WTC11 (cell line): ENCODE measurements at regions not wholly inside any gene's neighbourhood (a gene's known extent, or its start where the extent isn't known, plus 50 kb on each side); places are given as distances from the start of the nearest gene placed in this dataset.

ENCODE experiments used
- CBFB ChIP-seq: sonication (generic); formaldehyde crosslinking; IDR thresholded peaks from 2 replicates; pipeline ENCODE4 v1.8.1; 2022; ENCODE audit warnings: mild to moderate bottlenecking, low read depth, missing genetic modification reagents
- CREM ChIP-seq: sonication (generic); formaldehyde crosslinking; IDR thresholded peaks from 2 replicates; pipeline ENCODE4 v1.8.1; 2022; ENCODE audit warnings: mild to moderate bottlenecking, missing genetic modification reagents, moderate library complexity
- ETV6 ChIP-seq: sonication (generic); formaldehyde crosslinking; IDR thresholded peaks from 2 replicates; pipeline ENCODE4 v1.8.1; 2022; ENCODE audit warnings: mild to moderate bottlenecking, missing genetic modification reagents
- GABPB1 ChIP-seq: sonication (generic); formaldehyde crosslinking; IDR thresholded peaks from 2 replicates; pipeline ENCODE4 v1.8.1; 2023; ENCODE audit warnings: mild to moderate bottlenecking, missing genetic modification reagents
- JUN ChIP-seq: sonication (generic); formaldehyde crosslinking; IDR thresholded peaks from 2 replicates; pipeline ENCODE4 v1.8.0; 2023; ENCODE audit warnings: mild to moderate bottlenecking, missing genetic modification reagents
- SP1 ChIP-seq: sonication (generic); formaldehyde crosslinking; conservative IDR thresholded peaks from 2 replicates; pipeline ENCODE4 v1.8.1; 2022; ENCODE audit warnings: missing genetic modification reagents
- TEAD1 ChIP-seq: sonication (generic); formaldehyde crosslinking; IDR thresholded peaks from 2 replicates; pipeline ENCODE4 v1.8.0; 2022; ENCODE audit warnings: mild to moderate bottlenecking, missing genetic modification reagents
- TF ChIP-seq, protein P1 (sequence below): fragments of 200-600 bp; IDR thresholded peaks from 2 replicates; pipeline ENCODE4 v1.8.0; 2022; ENCODE audit warnings: antibody characterized with exemption
- TF ChIP-seq, protein P2 (sequence below): fragments of 250-450 bp; sonication (Bioruptor Pico); IDR thresholded peaks from 2 replicates; pipeline ENCODE4 v1.9.0; 2021; ENCODE audit warnings: mild to moderate bottlenecking
- TF ChIP-seq, protein P3 (sequence below): sonication (generic); formaldehyde crosslinking; IDR thresholded peaks from 2 replicates; pipeline ENCODE4 v1.8.1; 2023; ENCODE audit warnings: mild to moderate bottlenecking, missing genetic modification reagents, moderate library complexity
- TF ChIP-seq, protein P4 (sequence below): sonication (generic); formaldehyde crosslinking; IDR thresholded peaks from 2 replicates; pipeline ENCODE4 v1.8.0; 2022; ENCODE audit warnings: mild to moderate bottlenecking, missing genetic modification reagents
- TF ChIP-seq, protein P5 (sequence below): sonication (generic); formaldehyde crosslinking; conservative IDR thresholded peaks from 2 replicates; pipeline ENCODE4 v1.8.1; 2023; ENCODE audit warnings: mild to moderate bottlenecking, low read depth, missing genetic modification reagents, moderate library complexity

DNA sequence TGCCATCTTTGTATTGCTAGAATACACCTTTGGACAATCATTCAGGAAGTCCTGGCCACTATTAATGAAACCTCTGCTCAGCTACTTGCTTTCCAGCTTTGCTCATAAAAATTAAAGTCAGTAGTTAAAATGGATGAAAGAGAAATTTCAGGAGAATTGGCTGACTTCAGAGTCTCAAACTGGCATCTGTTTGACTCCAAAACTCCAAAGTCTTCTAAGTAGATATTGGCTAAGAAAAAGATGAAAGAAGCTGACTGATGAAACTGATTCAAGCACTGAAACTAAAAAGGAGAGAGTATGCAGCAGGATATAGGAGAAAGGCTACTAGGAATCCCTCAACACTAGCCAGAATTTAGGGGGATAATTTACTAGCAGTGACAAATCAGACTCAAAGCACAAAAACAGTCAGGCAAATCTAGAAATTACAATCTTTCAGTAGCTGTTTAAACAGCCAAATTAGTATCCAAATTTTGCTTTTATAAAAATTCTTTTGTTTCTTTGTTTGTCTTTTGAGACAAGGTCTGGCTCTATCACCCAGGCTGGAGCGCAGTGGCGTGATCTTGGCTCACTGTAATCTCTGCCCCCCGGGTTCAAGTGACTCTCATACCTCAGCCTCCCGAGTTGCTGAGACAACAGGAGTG is 52.1 kb upstream of the DTNA start:
- TF ChIP-seq, protein P1, sequence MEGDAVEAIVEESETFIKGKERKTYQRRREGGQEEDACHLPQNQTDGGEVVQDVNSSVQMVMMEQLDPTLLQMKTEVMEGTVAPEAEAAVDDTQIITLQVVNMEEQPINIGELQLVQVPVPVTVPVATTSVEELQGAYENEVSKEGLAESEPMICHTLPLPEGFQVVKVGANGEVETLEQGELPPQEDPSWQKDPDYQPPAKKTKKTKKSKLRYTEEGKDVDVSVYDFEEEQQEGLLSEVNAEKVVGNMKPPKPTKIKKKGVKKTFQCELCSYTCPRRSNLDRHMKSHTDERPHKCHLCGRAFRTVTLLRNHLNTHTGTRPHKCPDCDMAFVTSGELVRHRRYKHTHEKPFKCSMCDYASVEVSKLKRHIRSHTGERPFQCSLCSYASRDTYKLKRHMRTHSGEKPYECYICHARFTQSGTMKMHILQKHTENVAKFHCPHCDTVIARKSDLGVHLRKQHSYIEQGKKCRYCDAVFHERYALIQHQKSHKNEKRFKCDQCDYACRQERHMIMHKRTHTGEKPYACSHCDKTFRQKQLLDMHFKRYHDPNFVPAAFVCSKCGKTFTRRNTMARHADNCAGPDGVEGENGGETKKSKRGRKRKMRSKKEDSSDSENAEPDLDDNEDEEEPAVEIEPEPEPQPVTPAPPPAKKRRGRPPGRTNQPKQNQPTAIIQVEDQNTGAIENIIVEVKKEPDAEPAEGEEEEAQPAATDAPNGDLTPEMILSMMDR: no peak
- TF ChIP-seq, protein P2, sequence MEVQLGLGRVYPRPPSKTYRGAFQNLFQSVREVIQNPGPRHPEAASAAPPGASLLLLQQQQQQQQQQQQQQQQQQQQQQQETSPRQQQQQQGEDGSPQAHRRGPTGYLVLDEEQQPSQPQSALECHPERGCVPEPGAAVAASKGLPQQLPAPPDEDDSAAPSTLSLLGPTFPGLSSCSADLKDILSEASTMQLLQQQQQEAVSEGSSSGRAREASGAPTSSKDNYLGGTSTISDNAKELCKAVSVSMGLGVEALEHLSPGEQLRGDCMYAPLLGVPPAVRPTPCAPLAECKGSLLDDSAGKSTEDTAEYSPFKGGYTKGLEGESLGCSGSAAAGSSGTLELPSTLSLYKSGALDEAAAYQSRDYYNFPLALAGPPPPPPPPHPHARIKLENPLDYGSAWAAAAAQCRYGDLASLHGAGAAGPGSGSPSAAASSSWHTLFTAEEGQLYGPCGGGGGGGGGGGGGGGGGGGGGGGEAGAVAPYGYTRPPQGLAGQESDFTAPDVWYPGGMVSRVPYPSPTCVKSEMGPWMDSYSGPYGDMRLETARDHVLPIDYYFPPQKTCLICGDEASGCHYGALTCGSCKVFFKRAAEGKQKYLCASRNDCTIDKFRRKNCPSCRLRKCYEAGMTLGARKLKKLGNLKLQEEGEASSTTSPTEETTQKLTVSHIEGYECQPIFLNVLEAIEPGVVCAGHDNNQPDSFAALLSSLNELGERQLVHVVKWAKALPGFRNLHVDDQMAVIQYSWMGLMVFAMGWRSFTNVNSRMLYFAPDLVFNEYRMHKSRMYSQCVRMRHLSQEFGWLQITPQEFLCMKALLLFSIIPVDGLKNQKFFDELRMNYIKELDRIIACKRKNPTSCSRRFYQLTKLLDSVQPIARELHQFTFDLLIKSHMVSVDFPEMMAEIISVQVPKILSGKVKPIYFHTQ (CRISPR knock-in tag): no peak
- TF ChIP-seq, protein P3, sequence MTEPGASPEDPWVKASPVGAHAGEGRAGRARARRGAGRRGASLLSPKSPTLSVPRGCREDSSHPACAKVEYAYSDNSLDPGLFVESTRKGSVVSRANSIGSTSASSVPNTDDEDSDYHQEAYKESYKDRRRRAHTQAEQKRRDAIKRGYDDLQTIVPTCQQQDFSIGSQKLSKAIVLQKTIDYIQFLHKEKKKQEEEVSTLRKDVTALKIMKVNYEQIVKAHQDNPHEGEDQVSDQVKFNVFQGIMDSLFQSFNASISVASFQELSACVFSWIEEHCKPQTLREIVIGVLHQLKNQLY (CRISPR knock-in tag): no peak
- TF ChIP-seq CREM: no peak
- TF ChIP-seq, protein P4, sequence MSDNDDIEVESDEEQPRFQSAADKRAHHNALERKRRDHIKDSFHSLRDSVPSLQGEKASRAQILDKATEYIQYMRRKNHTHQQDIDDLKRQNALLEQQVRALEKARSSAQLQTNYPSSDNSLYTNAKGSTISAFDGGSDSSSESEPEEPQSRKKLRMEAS (CRISPR knock-in tag): no peak
- TF ChIP-seq ETV6 (CRISPR knock-in tag): no peak
- TF ChIP-seq CBFB (CRISPR knock-in tag): no peak
- no peak for TF ChIP-seq SP1
- TF ChIP-seq, protein P5, sequence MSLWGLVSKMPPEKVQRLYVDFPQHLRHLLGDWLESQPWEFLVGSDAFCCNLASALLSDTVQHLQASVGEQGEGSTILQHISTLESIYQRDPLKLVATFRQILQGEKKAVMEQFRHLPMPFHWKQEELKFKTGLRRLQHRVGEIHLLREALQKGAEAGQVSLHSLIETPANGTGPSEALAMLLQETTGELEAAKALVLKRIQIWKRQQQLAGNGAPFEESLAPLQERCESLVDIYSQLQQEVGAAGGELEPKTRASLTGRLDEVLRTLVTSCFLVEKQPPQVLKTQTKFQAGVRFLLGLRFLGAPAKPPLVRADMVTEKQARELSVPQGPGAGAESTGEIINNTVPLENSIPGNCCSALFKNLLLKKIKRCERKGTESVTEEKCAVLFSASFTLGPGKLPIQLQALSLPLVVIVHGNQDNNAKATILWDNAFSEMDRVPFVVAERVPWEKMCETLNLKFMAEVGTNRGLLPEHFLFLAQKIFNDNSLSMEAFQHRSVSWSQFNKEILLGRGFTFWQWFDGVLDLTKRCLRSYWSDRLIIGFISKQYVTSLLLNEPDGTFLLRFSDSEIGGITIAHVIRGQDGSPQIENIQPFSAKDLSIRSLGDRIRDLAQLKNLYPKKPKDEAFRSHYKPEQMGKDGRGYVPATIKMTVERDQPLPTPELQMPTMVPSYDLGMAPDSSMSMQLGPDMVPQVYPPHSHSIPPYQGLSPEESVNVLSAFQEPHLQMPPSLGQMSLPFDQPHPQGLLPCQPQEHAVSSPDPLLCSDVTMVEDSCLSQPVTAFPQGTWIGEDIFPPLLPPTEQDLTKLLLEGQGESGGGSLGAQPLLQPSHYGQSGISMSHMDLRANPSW: no peak
- TF ChIP-seq GABPB1 (CRISPR knock-in tag): no peak
- TF ChIP-seq JUN (CRISPR knock-in tag): no peak
- TF ChIP-seq TEAD1 (CRISPR knock-in tag): no peak
